ENCODE measurements at regions not wholly inside any gene's neighbourhood (a gene's known extent, or its start where the extent isn't known, plus 50 kb on each side); places are given as distances from the start of the nearest gene placed in this dataset.

GRCh38 chr9:100756217-100756616 lies 178.3 kb downstream of the CAVIN4 start (continued):
- TF ChIP-seq ZNF592 (IDR thresholded peaks at IDR 0.05): no peak
- TF ChIP-seq PBX3 (IDR thresholded peaks at IDR 0.05; ENCODE audit: insufficient replicate concordance, low read depth, low read length): no peak
- no peak for TF ChIP-seq CHD1 (IDR thresholded peaks at IDR 0.05; ENCODE audit: low read depth, low read length)
- TF ChIP-seq SPI1 (IDR thresholded peaks at IDR 0.05; ENCODE audit: borderline replicate concordance, insufficient read depth, low read depth, low read length): no peak
- no peak for TF ChIP-seq FOS (IDR thresholded peaks at IDR 0.05; ENCODE audit: borderline replicate concordance, extremely low read depth, insufficient read length)

GRCh38 chr9:100759215-100759614 lies 181.3 kb downstream of the CAVIN4 start:
- H3K9me3 ChIP-seq (replicated peaks; ENCODE audit: control insufficient read depth, insufficient read depth, low read length): no peaks in the 10 kb centered on the region
- ChIA-PET CTCF (no interaction called here), SMC1A (ENCODE audit: uncharacterized antibody, unreplicated experiment) (no interaction called here), POLR2A (no interaction called here), RAD21 (ENCODE audit: unreplicated experiment) (no interaction called here)
- no peaks in the 10 kb centered on the region for H3K79me2 ChIP-seq (ENCODE audit: control insufficient read depth, insufficient read depth, low read length)
- intact Hi-C loops (cut with micrococcal nuclease; ENCODE audit: unreplicated experiment): no loop called here
- BruUV-seq (replicated peaks): no TSS peak
- H3K27ac ChIP-seq (ENCODE audit: control insufficient read depth, insufficient read depth): no peak overlapping the region
- H2AFZ ChIP-seq (ENCODE audit: control insufficient read depth, low read depth, low read length): no peak overlapping the region
- no peak overlapping the region for H3K4me2 ChIP-seq (ENCODE audit: control insufficient read depth, insufficient read depth)
- DNase-seq (ENCODE audit: low read depth, low spot score) (no peak), ATAC-seq (no peak), FAIRE-seq (no peak)
- in situ Hi-C loops (cut with MboI): no loop called here
- H3K27me3 ChIP-seq (replicated peaks in 1 of 2; ENCODE audit: control insufficient read depth in 2 of 2, insufficient read depth in 2 of 2, low read length in 1 of 2): no peaks in the 10 kb centered on the region
- TF ChIP-seq ZNF24 (IDR thresholded peaks at IDR 0.05) (no peak), ZBED1 (IDR thresholded peaks at IDR 0.05; ENCODE audit: borderline replicate concordance) (no peak), SMAD1 (IDR thresholded peaks at IDR 0.05; ENCODE audit: low read depth, partially characterized antibody) (no peak), NR2C1 (IDR thresholded peaks at IDR 0.05) (no peak), EED (IDR thresholded peaks at IDR 0.05; ENCODE audit: low read depth) (no peak), ZNF274 (IDR thresholded peaks at IDR 0.05; ENCODE audit: insufficient read depth, insufficient read length) (no peak), IKZF1 (conservative IDR thresholded peaks at IDR 0.05) (no peak), ZNF622 (IDR thresholded peaks at IDR 0.05) (no peak), USF2 (IDR thresholded peaks at IDR 0.05; ENCODE audit: borderline replicate concordance, low read depth, low read length) (no peak), NR2F1 (conservative IDR thresholded peaks at IDR 0.05) (no peak), POLR2AphosphoS2 (IDR thresholded peaks at IDR 0.05; ENCODE audit: low read depth, low read length) (no peak), SREBF2 (IDR thresholded peaks at IDR 0.05; ENCODE audit: low read length) (no peak), ZSCAN29 (IDR thresholded peaks at IDR 0.05) (no peak), SRF (IDR thresholded peaks at IDR 0.05; ENCODE audit: low read depth in 2 of 2, low read length in 2 of 2) (no peak), HCFC1 (IDR thresholded peaks at IDR 0.05; ENCODE audit: low read length) (no peak), GATAD2B (conservative IDR thresholded peaks at IDR 0.05; ENCODE audit: low read depth) (no peak)
- H3K36me3 ChIP-seq (ENCODE audit: control insufficient read depth in 2 of 2, insufficient read depth in 2 of 2, low read length in 1 of 2): no peaks in the 10 kb centered on the region
- no peaks in the 10 kb centered on the region for H3K4me1 ChIP-seq (ENCODE audit: control insufficient read depth, insufficient read depth, low read length)
- 26% methylated on average over 3 of the region's 3 CpGs for WGBS (ENCODE audit: insufficient coverage, insufficient replicate concordance, low lambda C conversion rate, missing lambda C conversion rate)
- no peaks in the 10 kb centered on the region for H4K20me1 ChIP-seq (ENCODE audit: control insufficient read depth, insufficient read depth)
- H3K9ac ChIP-seq (ENCODE audit: control insufficient read depth, insufficient read depth, low read length): no peak overlapping the region
- no peak overlapping the region for H3K4me3 ChIP-seq
